HG03103 (cell line): ENCODE measurements at regions not wholly inside any gene's neighbourhood (a gene's known extent, or its start where the extent isn't known, plus 50 kb on each side); places are given as distances from the start of the nearest gene placed in this dataset.
A peak's percentile ranks its signal among the peaks of the same experiment; 100 is the strongest.

Source experiments
- ATAC-seq: cut with Tn5 transposase; IDR thresholded peaks from one replicate; pipeline ENCODE4 v1.9.1; 2021; ENCODE audit warnings: low read depth; ENCODE audit not compliant: unreplicated experiment

GRCh38 chr13:107713314-107713713 is 502.0 kb downstream of the LIG4 start:
- no peak for ATAC-seq

- ATAC-seq = no peak
These were observed 503.0 kb downstream of the LIG4 start for GRCh38 chr13:107712145-107712860.

- ATAC-seq = no peak
These were observed 525.2 kb downstream of the LIG4 start for GRCh38 chr13:107690181-107690580.

GRCh38 chr13:107685876-107686275 is 529.5 kb downstream of the LIG4 start:
- no peak for ATAC-seq

- no peak for ATAC-seq
These were observed 533.7 kb downstream of the LIG4 start for GRCh38 chr13:107681600-107681999.

GRCh38 chr13:107680115-107680514 is 535.2 kb downstream of the LIG4 start:
- no peak for ATAC-seq

GRCh38 chr13:107678075-107678689 is 537.2 kb downstream of the LIG4 start:
- ATAC-seq = no peak

- no peak for ATAC-seq
These were observed 539.3 kb downstream of the LIG4 start for GRCh38 chr13:107675847-107676550.

- ATAC-seq = no peak
These were observed 545.8 kb downstream of the LIG4 start for GRCh38 chr13:107669391-107669993.

GRCh38 chr13:107665926-107666458 is 549.3 kb downstream of the LIG4 start:
- ATAC-seq = no peak

GRCh38 chr13:107650081-107650701 is 565.1 kb downstream of the LIG4 start:
- peak; percentile 88 for ATAC-seq

- ATAC-seq = no peak
These were observed 566.3 kb downstream of the LIG4 start for GRCh38 chr13:107649079-107649478.

GRCh38 chr13:107644136-107644535 is 571.2 kb downstream of the LIG4 start:
- no peak for ATAC-seq

GRCh38 chr13:107643615-107644014 is 571.7 kb downstream of the LIG4 start:
- ATAC-seq = no peak

GRCh38 chr13:107642831-107643230 is 572.5 kb downstream of the LIG4 start:
- ATAC-seq = no peak

GRCh38 chr13:107641574-107641973 is 573.8 kb downstream of the LIG4 start:
- ATAC-seq = no peak

GRCh38 chr13:107625648-107626047 is 589.7 kb downstream of the LIG4 start:
- no peak for ATAC-seq

GRCh38 chr13:107617527-107617926 is 597.8 kb downstream of the LIG4 start:
- no peak for ATAC-seq

- no peak for ATAC-seq
These were observed 603.0 kb downstream of the LIG4 start for GRCh38 chr13:107612376-107612775.

GRCh38 chr13:107608736-107609135 is 606.6 kb downstream of the LIG4 start:
- ATAC-seq = no peak

GRCh38 chr13:107600971-107601370 is 614.4 kb downstream of the LIG4 start:
- ATAC-seq = no peak
